ENCODE measurements at regions not wholly inside any gene's neighbourhood (a gene's known extent, or its start where the extent isn't known, plus 50 kb on each side); places are given as distances from the start of the nearest gene placed in this dataset.

- Histone ChIP-seq H3K4me1 (ENCODE audit: control insufficient read depth in 1 of 2, insufficient read depth in 2 of 2, low read length in 2 of 2) (no peaks in the 10 kb centered on the region), H3K9me3 (ENCODE audit: control insufficient read depth in 1 of 2, insufficient read depth in 1 of 2, low read depth in 1 of 2, low read length in 2 of 2) (no peaks in the 10 kb centered on the region), H3K4me3 (replicated peaks in 1 of 2; ENCODE audit: low read depth in 1 of 2, low read length in 2 of 2) (no peak overlapping the region), H3K9me2 (ENCODE audit: insufficient read depth) (no peaks in the 10 kb centered on the region), H3K9ac (ENCODE audit: low read length) (no peak overlapping the region), H4K20me1 (ENCODE audit: insufficient read depth) (no peaks in the 10 kb centered on the region), H3K36me3 (ENCODE audit: control insufficient read depth in 1 of 2, insufficient read depth in 2 of 2, low read length in 2 of 2) (no peaks in the 10 kb centered on the region), H3K4me2 (ENCODE audit: low read length) (no peak overlapping the region), H3K27me3 (ENCODE audit: insufficient read depth, low read length) (no peaks in the 10 kb centered on the region), H2AFZ (ENCODE audit: low read depth, low read length, poor library complexity, severe bottlenecking) (no peak overlapping the region), H3K27ac (ENCODE audit: low read depth, low read length) (no peak overlapping the region), H3K79me2 (ENCODE audit: insufficient read depth, low read length) (no peaks in the 10 kb centered on the region)
- intact Hi-C loops (cut with micrococcal nuclease) = loop anchor here (1.0 to 10.0 kb wide), 3 partner anchors 256 to 830 kb away; no protein-coding TSS in a partner anchor
- RAD21 ChIA-PET (ENCODE audit: low non-redundant PET in 1 of 2, low total read pairs in 2 of 2, uncharacterized antibody in 2 of 2, unreplicated experiment in 2 of 2) = no interaction called here
- TF ChIP-seq CTCF (IDR thresholded peaks at IDR 0.05 in 2 of 3, conservative IDR thresholded peaks at IDR 0.05 in 1 of 3; ENCODE audit: borderline replicate concordance in 1 of 3, insufficient read depth in 1 of 3, low read depth in 2 of 3, low read length in 2 of 3) (peak; percentile 30 to 74 (median 71); a peak in 5 of 6 replicates), RAD21 (IDR thresholded peaks at IDR 0.05; ENCODE audit: low read depth) (peak; percentile 57), JUND (IDR thresholded peaks at IDR 0.05) (no peak)
- DNase-seq (ENCODE audit: low read depth, low spot score) (peak; percentile 10), ATAC-seq (peak; percentile 69; the same call in 1 of the 2 replicates)
- BruUV-seq (replicated peaks) = no TSS peak
- POLR2A ChIA-PET = no interaction called here
- CTCF ChIA-PET = interaction anchor here (0.6 to 1.9 kb wide), 7 partner anchors 9 to 825 kb away, joined by 3 to 9 read pairs (median 5); no protein-coding TSS in a partner anchor
Observed at GRCh38 chr12:97404543-97404942, 58.1 kb upstream of the RMST start.

GRCh38 chr12:97408363-97408762 is 54.2 kb upstream of the RMST start:
- Histone ChIP-seq H3K27me3 (ENCODE audit: insufficient read depth, low read length) (no peaks in the 10 kb centered on the region), H4K20me1 (ENCODE audit: insufficient read depth) (no peaks in the 10 kb centered on the region), H3K9ac (ENCODE audit: low read length) (no peak overlapping the region), H3K9me2 (ENCODE audit: insufficient read depth) (no peaks in the 10 kb centered on the region), H2AFZ (ENCODE audit: low read depth, low read length, poor library complexity, severe bottlenecking) (no peak overlapping the region), H3K79me2 (ENCODE audit: insufficient read depth, low read length) (no peaks in the 10 kb centered on the region), H3K4me3 (replicated peaks in 1 of 2; ENCODE audit: low read depth in 1 of 2, low read length in 2 of 2) (no peak overlapping the region), H3K36me3 (ENCODE audit: control insufficient read depth in 1 of 2, insufficient read depth in 2 of 2, low read length in 2 of 2) (no peaks in the 10 kb centered on the region), H3K4me1 (ENCODE audit: control insufficient read depth in 1 of 2, insufficient read depth in 2 of 2, low read length in 2 of 2) (no peaks in the 10 kb centered on the region), H3K27ac (ENCODE audit: low read depth, low read length) (no peak overlapping the region), H3K4me2 (ENCODE audit: low read length) (no peak overlapping the region), H3K9me3 (ENCODE audit: control insufficient read depth in 1 of 2, insufficient read depth in 1 of 2, low read depth in 1 of 2, low read length in 2 of 2) (no peaks in the 10 kb centered on the region)
- no peak for DNase-seq (ENCODE audit: low read depth, low spot score)
- intact Hi-C loops (cut with micrococcal nuclease) = loop anchor here (10.0 kb wide), 1 partner anchor 834 kb away; no protein-coding TSS in a partner anchor
- RAD21 ChIA-PET (ENCODE audit: low non-redundant PET in 1 of 2, low total read pairs in 2 of 2, uncharacterized antibody in 2 of 2, unreplicated experiment in 2 of 2) = interaction anchor here in 1 of 2 experiments (0.7 kb wide), 1 partner anchor 145 kb away, joined by 3 read pairs; no protein-coding TSS in a partner anchor
- BruUV-seq (replicated peaks) = no TSS peak
- ATAC-seq = no peak
- POLR2A ChIA-PET = no interaction called here
- CTCF ChIA-PET = no interaction called here
- TF ChIP-seq EGR1 (IDR thresholded peaks at IDR 0.05; ENCODE audit: low read depth) = no peak
- TF ChIP-seq SRF (IDR thresholded peaks at IDR 0.05; ENCODE audit: low read depth) = no peak
- TF ChIP-seq FOSL1 (IDR thresholded peaks at IDR 0.05; ENCODE audit: low read depth) = no peak
- TF ChIP-seq JUND (IDR thresholded peaks at IDR 0.05) = no peak
- no peak for TF ChIP-seq RAD21 (IDR thresholded peaks at IDR 0.05; ENCODE audit: low read depth)
- TF ChIP-seq CTCF (IDR thresholded peaks at IDR 0.05 in 2 of 3, conservative IDR thresholded peaks at IDR 0.05 in 1 of 3; ENCODE audit: borderline replicate concordance in 1 of 3, insufficient read depth in 1 of 3, low read depth in 2 of 3, low read length in 2 of 3) = no peak
- no peak for TF ChIP-seq ATF3 (IDR thresholded peaks at IDR 0.05)
- no peak for TF ChIP-seq EZH2phosphoT487 (IDR thresholded peaks at IDR 0.05; ENCODE audit: borderline replicate concordance)
- TF ChIP-seq ZFX (IDR thresholded peaks at IDR 0.05) = no peak
- no peak for TF ChIP-seq REST (IDR thresholded peaks at IDR 0.05; ENCODE audit: low read depth)
- TF ChIP-seq MAX (IDR thresholded peaks at IDR 0.05) = no peak
- no peak for TF ChIP-seq SP1 (IDR thresholded peaks at IDR 0.05; ENCODE audit: low read depth)

Data from HCT116 (cell line).